GM12891 (cell line): ENCODE measurements at regions not wholly inside any gene's neighbourhood (a gene's known extent, or its start where the extent isn't known, plus 50 kb on each side); places are given as distances from the start of the nearest gene placed in this dataset.

Experiments
- POLR2A ChIP-seq: IDR thresholded peaks from 2 replicates; pipeline ENCODE4 v1.6.1; 2011; ENCODE audit warnings: low read depth, low read length, control low read depth
- POLR2AphosphoS5 ChIP-seq: IDR thresholded peaks from 2 replicates; pipeline ENCODE4 v1.6.1; 2011; ENCODE audit warnings: low read depth, low read length, control low read depth

GRCh38 chr5:71778678-71779276 lies 59.7 kb downstream of the CARTPT start:
- TF ChIP-seq POLR2A, result no peak
- no peak for TF ChIP-seq POLR2AphosphoS5
